ENCODE measurements at regions not wholly inside any gene's neighbourhood (a gene's known extent, or its start where the extent isn't known, plus 50 kb on each side); places are given as distances from the start of the nearest gene placed in this dataset.

- TF ChIP-seq POLR2A (IDR thresholded peaks at IDR 0.05; ENCODE audit: low read depth, low read length) (no peak), POLR2AphosphoS5 (IDR thresholded peaks at IDR 0.05; ENCODE audit: low read depth, low read length) (no peak), SPI1 (IDR thresholded peaks at IDR 0.05; ENCODE audit: low read depth, low read length) (no peak), TAF1 (IDR thresholded peaks at IDR 0.05; ENCODE audit: low read depth, low read length) (no peak), POU2F2 (IDR thresholded peaks at IDR 0.05; ENCODE audit: low read depth, low read length) (no peak), PAX5 (IDR thresholded peaks at IDR 0.05; ENCODE audit: insufficient read depth, low read length, severe bottlenecking) (no peak)
Observed at GRCh38 chr2:180202467-180202951, 195.4 kb upstream of the CWC22 start.
